ENCODE measurements at regions not wholly inside any gene's neighbourhood (a gene's known extent, or its start where the extent isn't known, plus 50 kb on each side); places are given as distances from the start of the nearest gene placed in this dataset.

DNA sequence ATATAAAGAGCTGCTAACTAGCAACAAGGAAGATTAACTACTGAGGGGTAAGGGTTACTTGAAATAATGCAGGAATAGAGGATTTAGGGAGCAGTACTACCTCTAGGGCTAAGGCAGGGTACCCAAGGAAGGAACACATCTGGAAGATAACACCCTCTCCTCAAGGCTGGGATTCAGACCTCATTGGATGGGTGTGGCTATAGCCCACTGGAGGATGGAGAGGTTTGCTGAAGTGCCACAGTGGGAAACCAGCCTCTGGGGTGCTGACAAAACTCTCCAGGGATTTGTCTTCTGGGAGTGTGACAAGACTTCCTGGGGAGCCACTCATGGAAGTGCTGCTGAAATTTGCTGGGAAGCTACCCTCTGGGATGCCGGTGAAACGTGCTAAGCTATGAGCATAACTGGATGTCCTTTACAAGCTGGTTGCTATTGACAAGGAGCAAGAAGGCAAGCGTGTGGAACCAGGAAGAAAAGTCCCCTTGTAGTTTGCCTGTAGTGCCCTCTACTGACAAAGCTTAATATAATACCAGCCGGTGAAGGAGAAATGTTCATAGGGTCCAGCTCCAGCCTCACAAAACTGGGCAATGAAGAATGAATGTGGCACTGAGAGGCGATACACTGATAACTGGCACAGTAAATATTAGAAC, 122.8 kb upstream of the USP24 start:
- 34 to 43% methylated on average over 3 to 5 of the region's 5 CpGs for WGBS, 2 donors (ENCODE audit: low coverage in 1 of 2)
- in situ Hi-C loops (cut with MboI; ENCODE audit: low pct_ligation_motif_present in 1 of 4, low pct_unique_long_range_greater_than_20kb in 1 of 4, low sequenced_read_pairs in 3 of 4) (no loop called here), intact Hi-C loops (cut with DNase I; ENCODE audit: low total_unique reads) (no loop called here)
- no peak for DNase-seq
- Histone ChIP-seq H3K27ac (no peak overlapping the region), H3K4me1 (no peaks in the 10 kb centered on the region), H3K4me3 (no peak overlapping the region), H3K36me3 (no peaks in the 10 kb centered on the region), H3K27me3 (no peaks in the 10 kb centered on the region), H3K9me3 (no peaks in the 10 kb centered on the region)
- no peak for TF ChIP-seq POLR2AphosphoS5 (IDR thresholded peaks at IDR 0.05)
- TF ChIP-seq EP300 (IDR thresholded peaks at IDR 0.05; ENCODE audit: low read depth), result no peak
- TF ChIP-seq POLR2A (IDR thresholded peaks at IDR 0.05), result no peak
- TF ChIP-seq, protein P1, sequence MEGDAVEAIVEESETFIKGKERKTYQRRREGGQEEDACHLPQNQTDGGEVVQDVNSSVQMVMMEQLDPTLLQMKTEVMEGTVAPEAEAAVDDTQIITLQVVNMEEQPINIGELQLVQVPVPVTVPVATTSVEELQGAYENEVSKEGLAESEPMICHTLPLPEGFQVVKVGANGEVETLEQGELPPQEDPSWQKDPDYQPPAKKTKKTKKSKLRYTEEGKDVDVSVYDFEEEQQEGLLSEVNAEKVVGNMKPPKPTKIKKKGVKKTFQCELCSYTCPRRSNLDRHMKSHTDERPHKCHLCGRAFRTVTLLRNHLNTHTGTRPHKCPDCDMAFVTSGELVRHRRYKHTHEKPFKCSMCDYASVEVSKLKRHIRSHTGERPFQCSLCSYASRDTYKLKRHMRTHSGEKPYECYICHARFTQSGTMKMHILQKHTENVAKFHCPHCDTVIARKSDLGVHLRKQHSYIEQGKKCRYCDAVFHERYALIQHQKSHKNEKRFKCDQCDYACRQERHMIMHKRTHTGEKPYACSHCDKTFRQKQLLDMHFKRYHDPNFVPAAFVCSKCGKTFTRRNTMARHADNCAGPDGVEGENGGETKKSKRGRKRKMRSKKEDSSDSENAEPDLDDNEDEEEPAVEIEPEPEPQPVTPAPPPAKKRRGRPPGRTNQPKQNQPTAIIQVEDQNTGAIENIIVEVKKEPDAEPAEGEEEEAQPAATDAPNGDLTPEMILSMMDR (IDR thresholded peaks at IDR 0.05), result peak in 3 of 5 experiments; percentile 18 to 40 (median 40)

DNA sequence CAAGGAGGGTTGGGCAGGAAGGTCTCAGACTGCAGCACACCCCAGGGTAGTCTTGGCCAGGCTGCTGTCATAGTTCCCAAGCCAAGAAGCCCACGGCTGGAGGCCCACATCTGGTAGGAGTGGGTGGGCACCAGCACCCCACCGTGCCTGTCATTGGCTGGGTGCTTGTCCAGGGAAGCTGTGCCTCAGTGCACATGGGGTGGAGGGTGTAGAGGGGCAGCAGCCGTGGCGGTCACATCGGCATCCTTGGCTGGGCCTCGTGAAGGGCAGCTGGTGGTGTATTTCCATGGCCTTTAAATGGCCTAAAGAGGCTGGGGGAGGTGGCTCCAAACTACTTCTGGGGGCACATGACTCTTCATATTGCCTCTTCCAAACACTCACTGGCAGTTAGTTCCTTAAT, 119.6 kb upstream of the USP24 start:
- no peaks in the 10 kb centered on the region for H3K36me3 ChIP-seq
- H3K4me1 ChIP-seq, result no peaks in the 10 kb centered on the region
- H3K27me3 ChIP-seq, result no peaks in the 10 kb centered on the region
- 93% methylated on average over 6 of the region's 6 CpGs; no CpG with 5 or more reads in 1 of the 2 donors for WGBS, 2 donors (ENCODE audit: low coverage in 1 of 2)
- H3K27ac ChIP-seq, result no peak overlapping the region
- intact Hi-C loops (cut with DNase I; ENCODE audit: low total_unique reads), result no loop called here
- in situ Hi-C loops (cut with MboI; ENCODE audit: low pct_ligation_motif_present in 1 of 4, low pct_unique_long_range_greater_than_20kb in 1 of 4, low sequenced_read_pairs in 3 of 4), result no loop called here
- no peaks in the 10 kb centered on the region for H3K9me3 ChIP-seq
- TF ChIP-seq, protein P1 (IDR thresholded peaks at IDR 0.05), result no peak
- no peak for TF ChIP-seq POLR2AphosphoS5 (IDR thresholded peaks at IDR 0.05)
- no peak for TF ChIP-seq POLR2A (IDR thresholded peaks at IDR 0.05)
- no peak for TF ChIP-seq EP300 (IDR thresholded peaks at IDR 0.05; ENCODE audit: low read depth)
- DNase-seq, result no peak
- H3K4me3 ChIP-seq, result no peak overlapping the region

DNA sequence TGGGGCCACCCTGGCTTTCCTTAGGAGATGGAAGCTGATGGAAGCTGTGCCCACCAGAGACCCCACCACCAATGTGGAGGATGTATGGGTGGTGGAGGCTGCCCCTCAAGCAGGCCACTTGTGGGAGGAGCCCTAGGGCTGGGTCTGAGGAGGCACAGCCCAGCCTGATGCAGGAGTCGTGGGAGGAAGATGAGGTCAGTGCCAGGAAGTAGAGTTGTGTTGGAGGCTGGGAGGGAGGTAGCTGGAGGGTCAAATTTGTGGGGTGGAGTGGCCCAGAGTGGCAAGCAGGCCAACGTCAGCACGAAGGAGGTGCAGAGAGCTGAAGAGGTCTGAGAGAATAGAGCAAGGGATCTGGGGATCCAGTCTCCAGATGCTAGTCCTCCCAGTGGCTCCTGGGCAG, 119.0 kb upstream of the USP24 start:
- WGBS, 2 donors (ENCODE audit: low coverage in 1 of 2), result 78 to 80% methylated on average over 2 to 3 of the region's 3 CpGs
- Histone ChIP-seq H3K27me3 (no peaks in the 10 kb centered on the region), H3K4me1 (no peaks in the 10 kb centered on the region), H3K4me3 (no peak overlapping the region), H3K9me3 (no peaks in the 10 kb centered on the region), H3K36me3 (no peaks in the 10 kb centered on the region), H3K27ac (no peak overlapping the region)
- in situ Hi-C loops (cut with MboI; ENCODE audit: low pct_ligation_motif_present in 1 of 4, low pct_unique_long_range_greater_than_20kb in 1 of 4, low sequenced_read_pairs in 3 of 4), result no loop called here
- DNase-seq, result no peak
- intact Hi-C loops (cut with DNase I; ENCODE audit: low total_unique reads), result no loop called here
- TF ChIP-seq POLR2AphosphoS5 (IDR thresholded peaks at IDR 0.05) (no peak), EP300 (IDR thresholded peaks at IDR 0.05; ENCODE audit: low read depth) (no peak)
- TF ChIP-seq, protein P1 (IDR thresholded peaks at IDR 0.05), result no peak

DNA sequence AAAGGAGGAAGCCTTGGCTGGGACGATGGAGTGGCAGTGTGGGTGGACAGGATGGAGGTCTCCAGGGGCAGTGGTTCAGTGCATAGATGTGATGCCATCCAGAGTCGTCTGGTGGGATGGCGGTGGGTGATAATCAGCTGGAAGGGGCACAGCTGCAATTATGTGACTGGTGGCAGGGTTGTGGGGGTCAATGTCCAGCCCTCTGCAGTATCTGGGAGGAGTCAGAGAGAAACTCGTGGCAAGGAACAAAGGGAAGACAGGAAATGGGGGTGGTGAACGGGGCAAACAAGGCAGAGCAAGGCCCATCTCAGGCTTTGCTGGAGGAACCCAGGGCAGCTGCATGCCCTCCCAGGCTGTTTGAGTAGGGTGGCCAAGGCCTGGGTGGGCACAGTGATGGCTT, 118.3 kb upstream of the USP24 start:
- Histone ChIP-seq H3K36me3 (no peaks in the 10 kb centered on the region), H3K27me3 (no peaks in the 10 kb centered on the region), H3K9me3 (no peaks in the 10 kb centered on the region), H3K4me3 (no peak overlapping the region), H3K4me1 (no peaks in the 10 kb centered on the region), H3K27ac (no peak overlapping the region)
- no peak for DNase-seq
- 72 to 85% methylated on average over 3 to 5 of the region's 5 CpGs for WGBS, 2 donors (ENCODE audit: low coverage in 1 of 2)
- intact Hi-C loops (cut with DNase I; ENCODE audit: low total_unique reads) (no loop called here), in situ Hi-C loops (cut with MboI; ENCODE audit: low pct_ligation_motif_present in 1 of 4, low pct_unique_long_range_greater_than_20kb in 1 of 4, low sequenced_read_pairs in 3 of 4) (no loop called here)
- TF ChIP-seq, protein P1 (IDR thresholded peaks at IDR 0.05), result no peak
- no peak for TF ChIP-seq POLR2AphosphoS5 (IDR thresholded peaks at IDR 0.05)
- TF ChIP-seq POLR2A (IDR thresholded peaks at IDR 0.05), result no peak
- no peak for TF ChIP-seq EP300 (IDR thresholded peaks at IDR 0.05; ENCODE audit: low read depth)
